GM10266 (cell line): ENCODE measurements at regions not wholly inside any gene's neighbourhood (a gene's known extent, or its start where the extent isn't known, plus 50 kb on each side); places are given as distances from the start of the nearest gene placed in this dataset.

ENCODE experiments used
- DNase-seq: peaks from one replicate; pipeline ENCODE4 v3.0.0; 2012; ENCODE audit errors: extremely low spot score
- CTCF ChIP-seq: IDR thresholded peaks from 2 replicates; pipeline ENCODE4 v1.5.1; 2012; ENCODE audit warnings: mild to moderate bottlenecking, low read depth; ENCODE audit not compliant: control insufficient read depth, insufficient read depth; ENCODE audit errors: missing control alignments

GRCh38 chr20:50280851-50281655 is 90.4 kb downstream of the CEBPB start:
- no peak for DNase-seq
- TF ChIP-seq CTCF, result no peak

- DNase-seq, result no peak
- TF ChIP-seq CTCF, result peak; percentile 21
Measured at GRCh38 chr20:50281831-50282591, 91.4 kb downstream of the CEBPB start.

- no peak for TF ChIP-seq CTCF
- DNase-seq, result no peak
Measured at GRCh38 chr20:50282592-50283241, 92.1 kb downstream of the CEBPB start.

- DNase-seq, result no peak
- TF ChIP-seq CTCF, result no peak
Measured at GRCh38 chr20:50283370-50283769, 92.7 kb downstream of the CEBPB start.

- DNase-seq, result no peak
- no peak for TF ChIP-seq CTCF
Measured at GRCh38 chr20:50283922-50284810, 93.5 kb downstream of the CEBPB start.

- no peak for DNase-seq
- TF ChIP-seq CTCF, result no peak
Measured at GRCh38 chr20:50284811-50285375, 94.3 kb downstream of the CEBPB start.
